ENCODE measurements at regions not wholly inside any gene's neighbourhood (a gene's known extent, or its start where the extent isn't known, plus 50 kb on each side); places are given as distances from the start of the nearest gene placed in this dataset.

- POLR2A ChIA-PET = no interaction called here
- Histone ChIP-seq H3K4me1 (0 out of 2 replicates have a peak, but pooled peaks cover 5% of the 10 kb centered on the region), H3K4me3 (ENCODE audit: low read depth, low read length) (peak overlapping the region; percentile 55), H3K36me3 (ENCODE audit: control insufficient read depth, insufficient read depth, low read length) (no peaks in the 10 kb centered on the region), H3K27me3 (replicated peaks; ENCODE audit: control insufficient read depth, insufficient read depth, low read length) (no peaks in the 10 kb centered on the region; the same call in 1 of the 2 replicates), H3K9me3 (no peaks in the 10 kb centered on the region)
- BruUV-seq (replicated peaks) = no TSS peak
- intact Hi-C loops (cut with micrococcal nuclease; ENCODE audit: unreplicated experiment) = loop anchor here (1.0 to 5.0 kb wide), 7 partner anchors 421 to 1286 kb away; no protein-coding TSS in a partner anchor
- H3K4me1 Mint-ChIP-seq (ENCODE audit: low read depth, unreplicated experiment) = peaks cover 7% of the 10 kb centered on the region
- peaks cover 7% of the 10 kb centered on the region for H3K36me3 Mint-ChIP-seq (ENCODE audit: insufficient read depth, unreplicated experiment)
- no peak overlapping the region for H3K27ac Mint-ChIP-seq (ENCODE audit: unreplicated experiment)
- peak in 1 of 2 experiments; percentile 8 for DNase-seq
- H3K27me3 Mint-ChIP-seq (ENCODE audit: insufficient read depth, unreplicated experiment) = peaks cover 2% of the 10 kb centered on the region
- peak overlapping the region; percentile 81 for H3K4me3 Mint-ChIP-seq (ENCODE audit: unreplicated experiment)
- no peak for TF ChIP-seq CTCF (IDR thresholded peaks at IDR 0.05; ENCODE audit: insufficient read depth in 1 of 2, low read depth in 1 of 2, low read length in 1 of 2, severe bottlenecking in 1 of 2, unreplicated experiment in 1 of 2)
- H3K9me3 Mint-ChIP-seq (ENCODE audit: unreplicated experiment) = no peaks in the 10 kb centered on the region
- CTCF ChIA-PET = interaction anchor here (0.9 to 2.2 kb wide), 4 partner anchors 421 to 761 kb away, joined by 3 to 26 read pairs (median 8); no protein-coding TSS in a partner anchor
These were observed 125.7 kb upstream of the C11orf58 start for GRCh38 chr11:16612566-16613261.

- intact Hi-C loops (cut with micrococcal nuclease; ENCODE audit: unreplicated experiment) = loop anchor here (2.0 to 5.0 kb wide), 5 partner anchors 610 to 1285 kb away; no protein-coding TSS in a partner anchor
- BruUV-seq (replicated peaks) = no TSS peak
- 0 out of 2 replicates have a peak, but pooled peaks cover 5% of the 10 kb centered on the region for H3K4me1 ChIP-seq
- peaks cover 2% of the 10 kb centered on the region for H3K27me3 Mint-ChIP-seq (ENCODE audit: insufficient read depth, unreplicated experiment)
- no peaks in the 10 kb centered on the region for H3K9me3 ChIP-seq
- no peaks in the 10 kb centered on the region; the same call in none of the 2 replicates for H3K27me3 ChIP-seq (replicated peaks; ENCODE audit: control insufficient read depth, insufficient read depth, low read length)
- CTCF ChIA-PET = no interaction called here
- H3K4me3 ChIP-seq (ENCODE audit: low read depth, low read length) = no peak overlapping the region
- no peak overlapping the region for H3K27ac Mint-ChIP-seq (ENCODE audit: unreplicated experiment)
- no peaks in the 10 kb centered on the region for H3K9me3 Mint-ChIP-seq (ENCODE audit: unreplicated experiment)
- POLR2A ChIA-PET = no interaction called here
- no peaks in the 10 kb centered on the region for H3K36me3 ChIP-seq (ENCODE audit: control insufficient read depth, insufficient read depth, low read length)
- peaks cover 7% of the 10 kb centered on the region for H3K4me1 Mint-ChIP-seq (ENCODE audit: low read depth, unreplicated experiment)
- H3K4me3 Mint-ChIP-seq (ENCODE audit: unreplicated experiment) = no peak overlapping the region
- peaks cover 7% of the 10 kb centered on the region for H3K36me3 Mint-ChIP-seq (ENCODE audit: insufficient read depth, unreplicated experiment)
- no peak for TF ChIP-seq CTCF (IDR thresholded peaks at IDR 0.05; ENCODE audit: insufficient read depth in 1 of 2, low read depth in 1 of 2, low read length in 1 of 2, severe bottlenecking in 1 of 2, unreplicated experiment in 1 of 2)
- no peak for DNase-seq
These were observed 126.4 kb upstream of the C11orf58 start for GRCh38 chr11:16611926-16612565.

GRCh38 chr11:16611401-16611921 is 127.0 kb upstream of the C11orf58 start:
- DNase-seq = no peak
- H3K27me3 Mint-ChIP-seq (ENCODE audit: insufficient read depth, unreplicated experiment) = no peaks in the 10 kb centered on the region
- intact Hi-C loops (cut with micrococcal nuclease; ENCODE audit: unreplicated experiment) = loop anchor here (5.0 kb wide), 2 partner anchors 609 to 709 kb away; no protein-coding TSS in a partner anchor

More at GRCh38 chr11:16611401-16611921, 127.0 kb upstream of the C11orf58 start:
- no TSS peak for BruUV-seq (replicated peaks)
- H3K9me3 Mint-ChIP-seq (ENCODE audit: unreplicated experiment) = no peaks in the 10 kb centered on the region
- Histone ChIP-seq H3K36me3 (ENCODE audit: control insufficient read depth, insufficient read depth, low read length) (no peaks in the 10 kb centered on the region), H3K4me1 (0 out of 2 replicates have a peak, but pooled peaks cover 5% of the 10 kb centered on the region), H3K4me3 (ENCODE audit: low read depth, low read length) (no peak overlapping the region), H3K9me3 (no peaks in the 10 kb centered on the region), H3K27me3 (replicated peaks; ENCODE audit: control insufficient read depth, insufficient read depth, low read length) (no peaks in the 10 kb centered on the region; the same call in none of the 2 replicates)
- ChIA-PET POLR2A (no interaction called here), CTCF (no interaction called here)
- peaks cover 7% of the 10 kb centered on the region for H3K36me3 Mint-ChIP-seq (ENCODE audit: insufficient read depth, unreplicated experiment)
- peaks cover 7% of the 10 kb centered on the region for H3K4me1 Mint-ChIP-seq (ENCODE audit: low read depth, unreplicated experiment)
- H3K27ac Mint-ChIP-seq (ENCODE audit: unreplicated experiment) = no peak overlapping the region
- no peak overlapping the region for H3K4me3 Mint-ChIP-seq (ENCODE audit: unreplicated experiment)
- no peak for TF ChIP-seq CTCF (IDR thresholded peaks at IDR 0.05; ENCODE audit: insufficient read depth in 1 of 2, low read depth in 1 of 2, low read length in 1 of 2, severe bottlenecking in 1 of 2, unreplicated experiment in 1 of 2)
